ENCODE measurements at regions not wholly inside any gene's neighbourhood (a gene's known extent, or its start where the extent isn't known, plus 50 kb on each side); places are given as distances from the start of the nearest gene placed in this dataset.
A peak's percentile ranks its signal among the peaks of the same experiment; 100 is the strongest.
"Not testable (repeated sequence)": the region's sequence is repeated elsewhere in the genome, so short reads cannot be mapped to it uniquely, and the experiment has no call there.

- DNase-seq (ENCODE audit: low spot score): no peak
- peak; percentile 91 for FAIRE-seq
Observed at GRCh38 chr4:1572964-1573720, 111.0 kb downstream of the FAM53A start.

GRCh38 chr4:1572521-1572920 is 111.6 kb downstream of the FAM53A start:
- DNase-seq (ENCODE audit: low spot score): peak; percentile 15
- FAIRE-seq: no peak

- DNase-seq (ENCODE audit: low spot score) (no peak), FAIRE-seq (no peak)
Observed at GRCh38 chr4:1572010-1572385, 112.1 kb downstream of the FAM53A start.

GRCh38 chr4:1571165-1572009 is 112.7 kb downstream of the FAM53A start:
- DNase-seq (ENCODE audit: low spot score): no peak

GRCh38 chr4:1570291-1571164 is 113.6 kb downstream of the FAM53A start:
- DNase-seq (ENCODE audit: low spot score) (no peak), FAIRE-seq (no peak)

More at GRCh38 chr4:1571165-1572009, 112.7 kb downstream of the FAM53A start:
- FAIRE-seq: no peak

- DNase-seq (ENCODE audit: low spot score) (no peak), FAIRE-seq (no peak)
Observed at GRCh38 chr4:1569461-1570151, 114.5 kb downstream of the FAM53A start.

- no peak for DNase-seq (ENCODE audit: low spot score)
- FAIRE-seq: no peak
Observed at GRCh38 chr4:1568855-1569460, 115.2 kb downstream of the FAM53A start.

GRCh38 chr4:1567808-1568581 is 116.1 kb downstream of the FAM53A start:
- DNase-seq (ENCODE audit: low spot score) (no peak), FAIRE-seq (no peak)

GRCh38 chr4:1567519-1567807 is 116.7 kb downstream of the FAM53A start:
- DNase-seq (ENCODE audit: low spot score) (no peak), FAIRE-seq (no peak)

- DNase-seq (ENCODE audit: low spot score): no peak
- no peak for FAIRE-seq
Observed at GRCh38 chr4:1566838-1567518, 117.1 kb downstream of the FAM53A start.

GRCh38 chr4:1566301-1566837 is 117.7 kb downstream of the FAM53A start:
- DNase-seq (ENCODE audit: low spot score); FAIRE-seq: not testable (repeated sequence)

- no peak for FAIRE-seq
- DNase-seq (ENCODE audit: low spot score): no peak
Observed at GRCh38 chr4:1565598-1566295, 118.4 kb downstream of the FAM53A start.

GRCh38 chr4:1564535-1565375 is 119.4 kb downstream of the FAM53A start:
- DNase-seq (ENCODE audit: low spot score): no peak
- FAIRE-seq: no peak

- FAIRE-seq (no peak), DNase-seq (ENCODE audit: low spot score) (no peak)
Observed at GRCh38 chr4:1563768-1564485, 120.2 kb downstream of the FAM53A start.

- DNase-seq (ENCODE audit: low spot score) (no peak), FAIRE-seq (no peak)
Observed at GRCh38 chr4:1563241-1563640, 120.9 kb downstream of the FAM53A start.

- FAIRE-seq: no peak
- no peak for DNase-seq (ENCODE audit: low spot score)
Observed at GRCh38 chr4:1562771-1563170, 121.3 kb downstream of the FAM53A start.

GRCh38 chr4:1562371-1562770 is 121.7 kb downstream of the FAM53A start:
- FAIRE-seq: no peak

More at GRCh38 chr4:1562371-1562770, 121.7 kb downstream of the FAM53A start:
- DNase-seq (ENCODE audit: low spot score): no peak

Data from urothelium cell line (cell line).